Astrocyte (in vitro differentiated cells and primary cell): ENCODE measurements at regions not wholly inside any gene's neighbourhood (a gene's known extent, or its start where the extent isn't known, plus 50 kb on each side); places are given as distances from the start of the nearest gene placed in this dataset.

Experiments used
- CTCF ChIP-seq: IDR thresholded peaks from 2 replicates; pipeline ENCODE4 v1.5.1; 2011; ENCODE audit warnings: low read depth, mild to moderate bottlenecking, inconsistent platforms, low read length, moderate library complexity; ENCODE audit not compliant: insufficient read depth
- EZH2 ChIP-seq: IDR thresholded peaks from 2 replicates; pipeline ENCODE4 v1.6.1; 2012; ENCODE audit warnings: mild to moderate bottlenecking, low read length, inconsistent platforms; ENCODE audit not compliant: insufficient read depth

- TF ChIP-seq EZH2 (no peak), CTCF (no peak)
These were observed 391.2 kb downstream of the STK39 start for GRCh38 chr2:167856190-167856589.
